ENCODE measurements at regions not wholly inside any gene's neighbourhood (a gene's known extent, or its start where the extent isn't known, plus 50 kb on each side); places are given as distances from the start of the nearest gene placed in this dataset.

GRCh38 chr15:38070778-38071177, 136.3 kb downstream of the TMCO5A start:
- DNase-seq (ENCODE audit: low read depth in 1 of 2, low spot score in 1 of 2): no peak
- in situ Hi-C loops (cut with HindIII; ENCODE audit: low pct_unique_long_range_greater_than_20kb, low sequenced_read_pairs): no loop called here
- no peak for TF ChIP-seq JUND (IDR thresholded peaks at IDR 0.05; ENCODE audit: low read depth)

GRCh38 chr15:38071211-38071972, 137.0 kb downstream of the TMCO5A start:
- in situ Hi-C loops (cut with HindIII; ENCODE audit: low pct_unique_long_range_greater_than_20kb, low sequenced_read_pairs): no loop called here
- no peak for DNase-seq (ENCODE audit: low read depth in 1 of 2, low spot score in 1 of 2)
- TF ChIP-seq JUND (IDR thresholded peaks at IDR 0.05; ENCODE audit: low read depth): no peak

DNA sequence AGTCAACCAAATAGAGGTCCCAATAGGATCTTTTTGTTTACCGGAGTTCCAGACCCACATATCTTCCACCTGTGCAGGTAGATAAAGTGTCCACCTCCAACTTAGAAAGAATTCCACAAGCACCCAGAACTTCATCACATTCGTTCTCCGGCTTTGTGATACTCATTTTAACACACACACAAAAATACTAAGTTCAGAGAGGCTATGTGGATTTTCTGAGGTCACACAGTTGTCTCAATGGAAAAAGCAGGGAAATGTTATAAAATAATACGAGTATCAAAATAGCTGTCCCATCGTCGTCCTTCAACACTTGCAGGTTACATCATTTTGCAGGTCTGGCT, 137.5 kb downstream of the TMCO5A start:
- no peak for TF ChIP-seq JUND (IDR thresholded peaks at IDR 0.05; ENCODE audit: low read depth)
- in situ Hi-C loops (cut with HindIII; ENCODE audit: low pct_unique_long_range_greater_than_20kb, low sequenced_read_pairs): no loop called here
- DNase-seq (ENCODE audit: low read depth in 1 of 2, low spot score in 1 of 2): no peak

GRCh38 chr15:38072348-38073177, 138.1 kb downstream of the TMCO5A start:
- peak; percentile 60 to 87 for DNase-seq (ENCODE audit: low read depth in 1 of 2, low spot score in 1 of 2)
- in situ Hi-C loops (cut with HindIII; ENCODE audit: low pct_unique_long_range_greater_than_20kb, low sequenced_read_pairs): no loop called here
- TF ChIP-seq JUND (IDR thresholded peaks at IDR 0.05; ENCODE audit: low read depth): no peak

DNA sequence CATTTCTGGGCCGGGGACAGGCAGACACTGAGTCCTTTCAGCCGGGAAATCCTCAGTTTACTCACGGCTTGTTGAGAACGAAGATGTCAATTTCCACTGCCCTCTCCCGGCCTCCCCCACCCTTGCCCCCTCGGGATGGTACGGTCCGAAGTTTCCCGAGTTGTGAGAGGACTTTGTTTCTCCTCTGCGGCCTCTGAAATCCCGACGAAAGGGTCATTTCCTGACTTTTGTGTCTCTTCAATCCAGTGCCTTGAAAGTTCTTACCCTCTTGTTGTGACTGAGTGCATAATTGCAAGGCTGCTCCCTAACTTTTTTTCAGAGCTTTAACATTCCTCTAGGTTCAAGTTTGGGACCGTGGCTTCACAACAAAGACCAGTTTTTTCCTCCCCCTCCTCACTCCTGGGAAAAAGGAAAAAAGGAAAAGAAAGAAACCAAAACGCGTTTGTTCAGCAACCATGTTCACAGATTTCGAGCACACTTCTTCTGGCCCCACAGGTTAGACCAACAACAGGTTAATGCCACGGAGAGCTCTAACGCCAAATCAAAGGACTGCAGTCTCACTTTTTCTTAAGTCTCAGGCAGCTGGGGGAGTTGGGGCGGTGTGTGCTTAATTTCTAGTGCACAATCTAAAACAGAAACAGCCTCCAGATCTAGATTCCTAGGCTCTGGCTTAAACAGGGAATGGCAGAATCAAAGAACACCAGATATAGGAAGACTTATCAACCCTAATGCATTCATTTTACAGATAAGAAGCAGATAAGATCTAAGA, 138.9 kb downstream of the TMCO5A start:
- no peak for TF ChIP-seq JUND (IDR thresholded peaks at IDR 0.05; ENCODE audit: low read depth)
- peak; percentile 25 to 65 for DNase-seq (ENCODE audit: low read depth in 1 of 2, low spot score in 1 of 2)
- in situ Hi-C loops (cut with HindIII; ENCODE audit: low pct_unique_long_range_greater_than_20kb, low sequenced_read_pairs): no loop called here

DNA sequence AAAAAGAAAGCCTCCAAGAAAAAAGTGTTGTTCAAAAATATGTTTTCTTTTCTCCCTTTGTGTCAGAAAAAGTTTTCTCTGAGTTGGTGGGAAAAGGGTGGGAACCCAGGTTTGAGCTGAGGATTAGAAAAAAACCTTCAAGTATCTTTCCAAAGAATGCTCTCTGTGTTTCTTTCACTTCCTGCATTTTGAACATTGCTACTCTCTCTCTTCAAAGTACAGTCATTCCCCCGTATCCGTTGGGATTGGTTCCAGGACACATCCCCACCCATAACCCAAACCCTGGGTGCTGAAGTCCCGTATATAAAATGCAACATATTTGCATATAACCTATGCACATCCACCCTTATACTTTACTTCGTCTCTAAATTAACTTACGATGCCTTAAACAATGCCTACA, 139.6 kb downstream of the TMCO5A start:
- no peak for TF ChIP-seq JUND (IDR thresholded peaks at IDR 0.05; ENCODE audit: low read depth)
- DNase-seq (ENCODE audit: low read depth in 1 of 2, low spot score in 1 of 2): no peak
- in situ Hi-C loops (cut with HindIII; ENCODE audit: low pct_unique_long_range_greater_than_20kb, low sequenced_read_pairs): no loop called here

- DNase-seq (ENCODE audit: low read depth in 1 of 2, low spot score in 1 of 2): no peak
- in situ Hi-C loops (cut with HindIII; ENCODE audit: low pct_unique_long_range_greater_than_20kb, low sequenced_read_pairs): no loop called here
- no peak for TF ChIP-seq JUND (IDR thresholded peaks at IDR 0.05; ENCODE audit: low read depth)
Measured at GRCh38 chr15:38075466-38075865, 141.0 kb downstream of the TMCO5A start.

GRCh38 chr15:38076786-38077185, 142.3 kb downstream of the TMCO5A start:
- TF ChIP-seq JUND (IDR thresholded peaks at IDR 0.05; ENCODE audit: low read depth): no peak
- in situ Hi-C loops (cut with HindIII; ENCODE audit: low pct_unique_long_range_greater_than_20kb, low sequenced_read_pairs): no loop called here
- no peak for DNase-seq (ENCODE audit: low read depth in 1 of 2, low spot score in 1 of 2)

- no peak for DNase-seq (ENCODE audit: low read depth in 1 of 2, low spot score in 1 of 2)
- in situ Hi-C loops (cut with HindIII; ENCODE audit: low pct_unique_long_range_greater_than_20kb, low sequenced_read_pairs): no loop called here
- TF ChIP-seq JUND (IDR thresholded peaks at IDR 0.05; ENCODE audit: low read depth): no peak
Measured at GRCh38 chr15:38079236-38079635, 144.8 kb downstream of the TMCO5A start.

- TF ChIP-seq JUND (IDR thresholded peaks at IDR 0.05; ENCODE audit: low read depth): no peak
- DNase-seq (ENCODE audit: low read depth in 1 of 2, low spot score in 1 of 2): no peak
- in situ Hi-C loops (cut with HindIII; ENCODE audit: low pct_unique_long_range_greater_than_20kb, low sequenced_read_pairs): no loop called here
Measured at GRCh38 chr15:38080651-38081275, 146.3 kb downstream of the TMCO5A start.

DNA sequence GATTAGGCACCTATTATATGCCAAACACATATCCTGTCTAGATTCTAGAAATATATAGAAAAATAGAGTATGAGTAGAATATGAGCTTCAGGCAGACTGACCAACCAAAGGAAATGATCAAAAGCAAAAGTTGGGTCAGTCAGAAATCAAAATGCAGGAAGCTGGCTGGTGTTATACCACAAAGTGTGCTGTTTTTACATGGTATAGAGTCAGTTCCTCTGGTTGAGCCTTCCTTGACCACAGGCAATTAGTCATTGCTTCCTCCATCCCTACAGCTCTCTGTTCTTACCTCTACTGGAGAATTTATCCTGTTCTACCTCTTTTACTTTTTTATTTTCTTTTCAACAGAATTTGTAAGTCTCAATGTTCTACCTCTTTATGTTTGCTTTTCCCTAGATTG, 149.8 kb downstream of the TMCO5A start:
- in situ Hi-C loops (cut with HindIII; ENCODE audit: low pct_unique_long_range_greater_than_20kb, low sequenced_read_pairs): no loop called here
- no peak for TF ChIP-seq JUND (IDR thresholded peaks at IDR 0.05; ENCODE audit: low read depth)
- DNase-seq (ENCODE audit: low read depth in 1 of 2, low spot score in 1 of 2): no peak

DNA sequence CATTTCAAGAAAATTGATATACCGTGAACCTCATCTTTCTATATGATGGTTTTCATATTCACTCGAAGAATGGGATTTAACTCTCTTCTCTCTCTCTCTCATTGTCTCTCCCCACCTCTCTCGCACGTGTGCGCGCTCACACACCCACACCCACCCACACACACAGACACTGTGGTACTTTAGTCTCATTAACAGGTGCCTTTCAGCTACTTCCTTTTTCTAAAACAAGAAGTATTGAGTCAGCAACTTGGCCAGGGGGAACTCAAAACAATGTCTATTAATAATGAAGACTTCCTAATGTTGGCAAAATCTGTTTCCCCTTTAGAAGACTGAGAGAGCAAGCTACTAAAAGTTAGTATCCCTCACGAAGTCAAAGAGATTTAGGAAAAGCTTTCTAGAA, 150.7 kb downstream of the TMCO5A start:
- TF ChIP-seq JUND (IDR thresholded peaks at IDR 0.05; ENCODE audit: low read depth): no peak
- in situ Hi-C loops (cut with HindIII; ENCODE audit: low pct_unique_long_range_greater_than_20kb, low sequenced_read_pairs): no loop called here
- DNase-seq (ENCODE audit: low read depth in 1 of 2, low spot score in 1 of 2): no peak
